GM12878 (cell line): ENCODE measurements at regions not wholly inside any gene's neighbourhood (a gene's known extent, or its start where the extent isn't known, plus 50 kb on each side); places are given as distances from the start of the nearest gene placed in this dataset.

ENCODE experiments used
- E4F1 ChIP-seq: fragments of 450-650 bp; IDR thresholded peaks from 2 replicates; pipeline ENCODE4 v1.6.1; 2018; ENCODE audit warnings: borderline replicate concordance, mild to moderate bottlenecking; ENCODE audit not compliant: partially characterized antibody
- JUNB ChIP-seq: IDR thresholded peaks from 2 replicates; pipeline ENCODE4 v1.6.1; 2016; ENCODE audit warnings: antibody characterized with exemption, mild to moderate bottlenecking
- JUND ChIP-seq: IDR thresholded peaks from 2 replicates; pipeline ENCODE4 v1.6.1; 2012; ENCODE audit warnings: low read depth, mild to moderate bottlenecking, low read length, improper control_type of control experiment, moderate library complexity
- NR2F1 ChIP-seq: fragments of 450-650 bp; conservative IDR thresholded peaks from 2 replicates; pipeline ENCODE4 v1.6.1; 2017; ENCODE audit warnings: mild to moderate bottlenecking
- POLR2AphosphoS5 ChIP-seq: IDR thresholded peaks from 2 replicates; pipeline ENCODE4 v1.6.1; 2011; ENCODE audit warnings: mild to moderate bottlenecking, low read length, inconsistent platforms
- RB1 ChIP-seq: fragments of 450-650 bp; formaldehyde crosslinking; IDR thresholded peaks from 2 replicates; pipeline ENCODE4 v1.6.1; 2017; ENCODE audit warnings: mild to moderate bottlenecking, borderline replicate concordance
- TF ChIP-seq, protein P1 (sequence below), 3 experiments: IDR thresholded peaks in 2 of 3; conservative IDR thresholded peaks in 1 of 3; 2 replicates each; pipeline ENCODE4 v1.5.1; 2011; ENCODE audit warnings: low read depth in 3 of 3, low read length in 3 of 3, mild to moderate bottlenecking in 3 of 3, control low read depth in 2 of 3, moderate library complexity in 2 of 3, inconsistent platforms in 1 of 3, mixed read lengths in 1 of 3; ENCODE audit not compliant: control insufficient read depth in 2 of 3, insufficient read depth in 1 of 3; ENCODE audit errors: extremely low read depth in 1 of 3
- TF ChIP-seq, protein P2 (sequence below): IDR thresholded peaks from 2 replicates; pipeline ENCODE4 v1.6.1; 2011; ENCODE audit warnings: borderline replicate concordance, low read depth, mild to moderate bottlenecking, moderate library complexity, low read length; ENCODE audit not compliant: insufficient read depth, poor library complexity, severe bottlenecking

GRCh38 chr18:53944721-53945120, 279.7 kb downstream of the MBD2 start:
- TF ChIP-seq, protein P1, sequence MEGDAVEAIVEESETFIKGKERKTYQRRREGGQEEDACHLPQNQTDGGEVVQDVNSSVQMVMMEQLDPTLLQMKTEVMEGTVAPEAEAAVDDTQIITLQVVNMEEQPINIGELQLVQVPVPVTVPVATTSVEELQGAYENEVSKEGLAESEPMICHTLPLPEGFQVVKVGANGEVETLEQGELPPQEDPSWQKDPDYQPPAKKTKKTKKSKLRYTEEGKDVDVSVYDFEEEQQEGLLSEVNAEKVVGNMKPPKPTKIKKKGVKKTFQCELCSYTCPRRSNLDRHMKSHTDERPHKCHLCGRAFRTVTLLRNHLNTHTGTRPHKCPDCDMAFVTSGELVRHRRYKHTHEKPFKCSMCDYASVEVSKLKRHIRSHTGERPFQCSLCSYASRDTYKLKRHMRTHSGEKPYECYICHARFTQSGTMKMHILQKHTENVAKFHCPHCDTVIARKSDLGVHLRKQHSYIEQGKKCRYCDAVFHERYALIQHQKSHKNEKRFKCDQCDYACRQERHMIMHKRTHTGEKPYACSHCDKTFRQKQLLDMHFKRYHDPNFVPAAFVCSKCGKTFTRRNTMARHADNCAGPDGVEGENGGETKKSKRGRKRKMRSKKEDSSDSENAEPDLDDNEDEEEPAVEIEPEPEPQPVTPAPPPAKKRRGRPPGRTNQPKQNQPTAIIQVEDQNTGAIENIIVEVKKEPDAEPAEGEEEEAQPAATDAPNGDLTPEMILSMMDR (IDR thresholded peaks at IDR 0.05 in 2 of 3, conservative IDR thresholded peaks at IDR 0.05 in 1 of 3; ENCODE audit: control insufficient read depth in 2 of 3, extremely low read depth in 1 of 3, insufficient read depth in 1 of 3, low read depth in 3 of 3, low read length in 3 of 3): no peak
- no peak for TF ChIP-seq JUND
- no peak for TF ChIP-seq JUNB
- TF ChIP-seq POLR2AphosphoS5: no peak
- no peak for TF ChIP-seq RB1
- TF ChIP-seq NR2F1: no peak
- TF ChIP-seq E4F1: no peak
- TF ChIP-seq, protein P2, sequence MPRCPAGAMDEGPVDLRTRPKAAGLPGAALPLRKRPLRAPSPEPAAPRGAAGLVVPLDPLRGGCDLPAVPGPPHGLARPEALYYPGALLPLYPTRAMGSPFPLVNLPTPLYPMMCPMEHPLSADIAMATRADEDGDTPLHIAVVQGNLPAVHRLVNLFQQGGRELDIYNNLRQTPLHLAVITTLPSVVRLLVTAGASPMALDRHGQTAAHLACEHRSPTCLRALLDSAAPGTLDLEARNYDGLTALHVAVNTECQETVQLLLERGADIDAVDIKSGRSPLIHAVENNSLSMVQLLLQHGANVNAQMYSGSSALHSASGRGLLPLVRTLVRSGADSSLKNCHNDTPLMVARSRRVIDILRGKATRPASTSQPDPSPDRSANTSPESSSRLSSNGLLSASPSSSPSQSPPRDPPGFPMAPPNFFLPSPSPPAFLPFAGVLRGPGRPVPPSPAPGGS: no peak
